Breast epithelium (tissue), 4 donors: ENCODE measurements at regions not wholly inside any gene's neighbourhood (a gene's known extent, or its start where the extent isn't known, plus 50 kb on each side); places are given as distances from the start of the nearest gene placed in this dataset.

Source experiments
- DNase-seq, 2 donors: peaks; one replicate each; pipeline ENCODE4 v3.0.0-alpha.2; 2019; ENCODE audit warnings: low spot score in 2 of 2
- H3K27ac ChIP-seq, 2 donors: fragments of 200-600 bp; sonication (generic) in 1 of 2; one replicate each; pipeline ENCODE4 v1.5.1; 2016 to 2019; ENCODE audit warnings: mild to moderate bottlenecking in 1 of 2
- H3K27me3 ChIP-seq, 2 donors: fragments of 200-600 bp; sonication (generic) in 1 of 2; one replicate each; pipeline versions ENCODE4 v1.5.1 to v1.6.0; 2017 to 2019; ENCODE audit warnings: control low read depth in 1 of 2, mild to moderate bottlenecking in 1 of 2
- H3K36me3 ChIP-seq: fragments of 200-600 bp; one replicate; pipeline ENCODE4 v1.5.1; 2019
- H3K4me1 ChIP-seq, 2 donors: fragments of 200-600 bp; sonication (generic); one replicate each; pipeline ENCODE4 v1.5.1; 2016 to 2019; ENCODE audit warnings: control low read depth in 1 of 2
- H3K4me3 ChIP-seq, 3 donors: fragments of 200-600 bp; sonication (generic); 1 replicate in 2 of 3; 2 replicates in 1 of 3; pipeline ENCODE4 v1.5.1; 2016 to 2019; ENCODE audit warnings: mild to moderate bottlenecking in 3 of 3, moderate library complexity in 2 of 3
- H3K9me3 ChIP-seq, 2 donors: fragments of 200-600 bp; sonication (generic) in 1 of 2; one replicate each; pipeline ENCODE4 v1.5.1; 2016 to 2019; ENCODE audit warnings: control low read depth in 1 of 2
- POLR2A ChIP-seq: fragments of 450-650 bp; IDR thresholded peaks from one replicate; pipeline ENCODE4 v1.6.1; 2016; ENCODE audit warnings: antibody characterized with exemption, mild to moderate bottlenecking, moderate library complexity
- POLR2AphosphoS5 ChIP-seq, 3 donors: sonication (generic); formaldehyde crosslinking; IDR thresholded peaks; one replicate each; pipeline ENCODE4 v1.6.1; 2017; ENCODE audit warnings: antibody characterized with exemption in 3 of 3
- intact Hi-C: fragments of 100-400 bp; cut with DNase I; formaldehyde crosslinking; loops from one replicate; pipeline ENCODE4 v1.15.1; 2023; ENCODE audit warnings: low total_unique reads
- TF ChIP-seq, protein P1 (sequence below), 3 donors: fragments of 450-650 bp; IDR thresholded peaks; one replicate each; pipeline ENCODE4 v1.5.1; 2016 to 2017; ENCODE audit warnings: antibody characterized with exemption in 3 of 3, mild to moderate bottlenecking in 3 of 3, moderate library complexity in 3 of 3

DNA sequence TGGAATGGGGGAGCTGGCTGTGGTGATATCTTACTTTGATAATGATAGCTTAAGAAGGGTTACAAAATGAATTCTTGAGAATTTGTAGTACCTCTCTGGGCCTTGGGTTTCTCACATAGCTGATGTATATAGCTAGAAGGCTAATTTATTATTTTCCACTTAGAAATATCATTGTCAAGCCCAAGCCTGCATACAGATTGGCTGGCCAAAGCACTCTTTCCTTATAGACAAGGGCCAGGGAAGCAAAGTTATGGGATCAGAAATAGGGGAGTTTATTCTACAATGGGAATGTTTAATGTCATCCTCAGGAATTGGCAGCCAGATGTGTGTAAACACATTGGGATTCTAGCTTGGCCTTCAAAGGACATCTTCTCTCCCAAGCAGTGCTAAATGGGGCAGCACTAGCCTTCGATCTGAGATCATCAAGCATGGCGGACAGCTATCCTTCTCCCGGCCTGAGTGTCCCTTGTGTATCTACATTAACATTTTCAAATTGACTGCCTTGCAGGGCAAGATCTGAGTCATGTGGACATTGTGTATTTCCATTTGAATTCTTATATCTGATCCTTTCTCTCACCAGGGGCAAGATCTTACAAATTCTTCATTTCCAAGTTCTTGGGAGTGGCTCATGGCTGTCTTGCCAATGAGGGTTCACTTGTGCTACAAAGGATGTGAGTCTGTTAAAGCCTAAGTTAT lies 457.2 kb downstream of the ARHGEF28 start:
- no peak for DNase-seq
- TF ChIP-seq, protein P1, sequence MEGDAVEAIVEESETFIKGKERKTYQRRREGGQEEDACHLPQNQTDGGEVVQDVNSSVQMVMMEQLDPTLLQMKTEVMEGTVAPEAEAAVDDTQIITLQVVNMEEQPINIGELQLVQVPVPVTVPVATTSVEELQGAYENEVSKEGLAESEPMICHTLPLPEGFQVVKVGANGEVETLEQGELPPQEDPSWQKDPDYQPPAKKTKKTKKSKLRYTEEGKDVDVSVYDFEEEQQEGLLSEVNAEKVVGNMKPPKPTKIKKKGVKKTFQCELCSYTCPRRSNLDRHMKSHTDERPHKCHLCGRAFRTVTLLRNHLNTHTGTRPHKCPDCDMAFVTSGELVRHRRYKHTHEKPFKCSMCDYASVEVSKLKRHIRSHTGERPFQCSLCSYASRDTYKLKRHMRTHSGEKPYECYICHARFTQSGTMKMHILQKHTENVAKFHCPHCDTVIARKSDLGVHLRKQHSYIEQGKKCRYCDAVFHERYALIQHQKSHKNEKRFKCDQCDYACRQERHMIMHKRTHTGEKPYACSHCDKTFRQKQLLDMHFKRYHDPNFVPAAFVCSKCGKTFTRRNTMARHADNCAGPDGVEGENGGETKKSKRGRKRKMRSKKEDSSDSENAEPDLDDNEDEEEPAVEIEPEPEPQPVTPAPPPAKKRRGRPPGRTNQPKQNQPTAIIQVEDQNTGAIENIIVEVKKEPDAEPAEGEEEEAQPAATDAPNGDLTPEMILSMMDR (IDR thresholded peaks at IDR 0.05) = no peak
- TF ChIP-seq POLR2A (no peak), POLR2AphosphoS5 (IDR thresholded peaks at IDR 0.05) (no peak)
- intact Hi-C loops = no loop called here
- Histone ChIP-seq H3K4me1 (no peaks in the 10 kb centered on the region), H3K4me3 (no peak overlapping the region), H3K27ac (no peak overlapping the region), H3K36me3 (no peaks in the 10 kb centered on the region), H3K27me3 (no peaks in the 10 kb centered on the region), H3K9me3 (no peaks in the 10 kb centered on the region)

DNA sequence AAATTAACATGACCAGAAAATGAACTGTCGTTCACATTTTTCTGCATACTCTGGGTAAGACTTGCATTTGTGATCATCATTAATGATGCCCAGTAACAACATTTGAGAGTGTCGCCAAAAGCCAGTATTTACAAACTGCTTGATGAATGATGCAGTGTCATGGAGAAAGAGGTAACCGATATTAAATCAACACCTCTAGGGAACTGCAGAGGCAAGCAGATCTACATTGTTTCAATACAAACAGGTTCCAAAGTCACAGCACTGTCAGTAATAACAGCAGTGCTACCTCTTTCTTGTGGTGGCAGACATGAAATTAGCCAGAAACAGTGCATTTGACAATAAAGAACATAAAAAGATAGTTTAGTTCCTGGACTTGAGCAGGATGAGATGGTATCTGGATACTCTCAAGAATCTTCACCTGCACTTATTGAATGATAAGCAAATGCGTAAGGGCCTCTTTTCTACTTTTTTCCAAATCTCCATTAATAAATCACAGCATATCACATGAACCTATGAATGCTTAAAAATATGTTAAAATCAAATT lies 456.6 kb downstream of the ARHGEF28 start:
- H3K27ac ChIP-seq = no peak overlapping the region
- H3K4me3 ChIP-seq = no peak overlapping the region
- H3K27me3 ChIP-seq = no peaks in the 10 kb centered on the region
- DNase-seq = no peak
- no peaks in the 10 kb centered on the region for H3K4me1 ChIP-seq
- H3K36me3 ChIP-seq = no peaks in the 10 kb centered on the region
- TF ChIP-seq POLR2A (no peak), POLR2AphosphoS5 (IDR thresholded peaks at IDR 0.05) (no peak)
- TF ChIP-seq, protein P1 (IDR thresholded peaks at IDR 0.05) = no peak
- intact Hi-C loops = no loop called here
- H3K9me3 ChIP-seq = no peaks in the 10 kb centered on the region

DNA sequence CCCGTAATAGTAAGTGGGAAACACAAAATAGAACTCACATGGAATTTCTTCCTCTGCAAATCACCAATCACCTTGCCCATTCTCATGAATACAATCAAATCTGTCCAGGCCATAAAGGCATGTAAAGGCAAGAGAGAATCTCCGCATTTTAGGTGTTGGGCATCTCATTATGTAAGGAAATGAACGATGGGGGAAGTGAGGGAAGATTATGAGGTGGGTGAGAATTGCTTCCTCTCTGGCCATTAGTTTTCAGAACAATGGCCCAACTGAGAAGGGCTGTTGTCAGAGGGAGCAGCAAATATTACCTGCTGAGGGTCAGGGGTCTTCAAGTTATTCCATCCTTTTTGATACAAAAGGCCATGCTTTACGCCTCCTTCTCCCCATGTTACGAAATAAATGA lies 455.1 kb downstream of the ARHGEF28 start:
- TF ChIP-seq, protein P1 (IDR thresholded peaks at IDR 0.05) = no peak
- Histone ChIP-seq H3K9me3 (no peaks in the 10 kb centered on the region), H3K4me1 (no peaks in the 10 kb centered on the region), H3K36me3 (no peaks in the 10 kb centered on the region), H3K4me3 (no peak overlapping the region), H3K27me3 (no peaks in the 10 kb centered on the region), H3K27ac (no peak overlapping the region)
- intact Hi-C loops = no loop called here
- no peak for DNase-seq

DNA sequence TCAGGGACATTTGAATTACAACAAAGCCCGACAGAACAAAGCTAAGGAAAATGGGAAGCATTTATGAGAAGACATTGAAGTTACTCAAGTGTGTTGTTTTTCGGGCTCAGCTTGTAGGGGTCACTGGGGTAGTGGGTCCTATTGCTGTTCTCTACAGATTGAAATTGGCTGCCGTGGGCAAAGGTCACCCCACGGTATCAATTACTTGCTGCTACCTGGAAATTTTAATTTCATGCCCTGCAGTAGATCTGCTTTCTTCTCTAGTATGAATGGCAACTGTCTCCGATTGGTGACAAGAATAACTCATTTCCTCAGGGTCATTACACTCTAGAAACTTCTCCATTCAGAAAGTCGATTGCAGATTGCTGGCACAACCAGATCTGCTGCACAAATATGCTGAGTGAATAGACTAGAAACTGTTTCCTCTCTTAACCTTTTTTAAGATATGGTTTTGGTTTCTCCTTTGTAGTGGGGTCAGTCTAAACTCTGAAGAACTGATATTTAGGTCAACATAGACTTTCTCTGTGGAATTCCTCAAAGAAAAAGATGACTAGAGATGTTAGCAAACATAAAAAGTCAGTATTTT lies 454.1 kb downstream of the ARHGEF28 start:
- H3K4me3 ChIP-seq = no peak overlapping the region
- no peaks in the 10 kb centered on the region for H3K9me3 ChIP-seq
- intact Hi-C loops = no loop called here
- DNase-seq = no peak
- no peaks in the 10 kb centered on the region for H3K4me1 ChIP-seq
- H3K27me3 ChIP-seq = no peaks in the 10 kb centered on the region
- H3K27ac ChIP-seq = no peak overlapping the region
- no peaks in the 10 kb centered on the region for H3K36me3 ChIP-seq
- TF ChIP-seq, protein P1 (IDR thresholded peaks at IDR 0.05) = no peak
- TF ChIP-seq POLR2AphosphoS5 (IDR thresholded peaks at IDR 0.05) (no peak), POLR2A (no peak)
